Eye (tissue), 1 donor: ENCODE measurements at regions not wholly inside any gene's neighbourhood (a gene's known extent, or its start where the extent isn't known, plus 50 kb on each side); places are given as distances from the start of the nearest gene placed in this dataset.
"Not testable (repeated sequence)": the region's sequence is repeated elsewhere in the genome, so short reads cannot be mapped to it uniquely, and the experiment has no call there.

ENCODE experiments used
- DNase-seq: peaks from one replicate; pipeline ENCODE4 v3.0.0-alpha.2; 2015

DNA sequence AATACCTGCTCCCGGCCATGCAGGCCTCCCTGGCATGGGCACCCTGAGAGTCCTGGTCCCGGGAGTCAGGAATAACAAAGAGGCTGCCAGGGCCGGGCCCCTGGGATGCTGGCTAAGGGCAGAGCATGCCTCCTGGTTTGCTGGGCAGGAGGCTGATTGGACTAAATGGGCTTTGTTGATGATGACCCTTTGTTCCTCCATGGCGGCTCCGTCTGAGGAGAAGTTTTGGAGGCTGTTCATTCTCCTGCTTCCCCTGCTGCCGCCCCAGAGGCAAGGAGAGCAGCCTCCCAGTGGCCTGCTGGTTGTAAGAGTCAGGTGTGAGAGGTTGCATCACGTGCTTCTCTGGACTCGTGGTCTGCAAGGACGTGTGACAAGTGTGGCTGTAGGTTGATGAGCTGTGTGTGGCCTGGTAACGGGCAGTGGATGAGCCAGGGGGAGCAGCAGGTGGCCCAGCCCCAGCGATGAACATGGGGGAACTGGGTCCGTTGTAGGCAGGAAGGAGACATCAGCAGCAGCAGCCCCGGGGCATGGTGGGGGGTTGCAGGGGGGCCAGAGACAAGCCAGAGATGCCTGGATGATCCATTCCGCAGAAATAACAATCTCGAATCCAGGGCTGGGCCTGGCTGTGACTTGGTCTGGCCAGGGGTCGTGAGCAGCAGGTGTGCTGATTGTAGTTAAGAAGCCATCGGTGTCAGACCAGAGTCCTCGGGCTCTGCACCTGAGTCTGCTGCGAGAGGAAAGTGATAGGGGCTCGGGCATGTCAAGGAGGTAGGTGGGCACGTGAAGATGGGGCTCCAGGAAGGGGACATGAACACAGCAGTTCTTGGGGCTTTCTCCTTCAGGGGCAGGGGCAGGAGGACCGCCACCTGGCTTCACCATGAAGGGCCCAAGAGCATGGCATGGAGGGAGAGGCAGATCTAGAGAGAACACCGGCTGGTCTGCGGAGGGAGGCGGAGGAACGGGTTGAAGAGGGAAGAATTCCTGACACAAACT lies 101.4 kb downstream of the TNFRSF13B start:
- DNase-seq = no peak

DNA sequence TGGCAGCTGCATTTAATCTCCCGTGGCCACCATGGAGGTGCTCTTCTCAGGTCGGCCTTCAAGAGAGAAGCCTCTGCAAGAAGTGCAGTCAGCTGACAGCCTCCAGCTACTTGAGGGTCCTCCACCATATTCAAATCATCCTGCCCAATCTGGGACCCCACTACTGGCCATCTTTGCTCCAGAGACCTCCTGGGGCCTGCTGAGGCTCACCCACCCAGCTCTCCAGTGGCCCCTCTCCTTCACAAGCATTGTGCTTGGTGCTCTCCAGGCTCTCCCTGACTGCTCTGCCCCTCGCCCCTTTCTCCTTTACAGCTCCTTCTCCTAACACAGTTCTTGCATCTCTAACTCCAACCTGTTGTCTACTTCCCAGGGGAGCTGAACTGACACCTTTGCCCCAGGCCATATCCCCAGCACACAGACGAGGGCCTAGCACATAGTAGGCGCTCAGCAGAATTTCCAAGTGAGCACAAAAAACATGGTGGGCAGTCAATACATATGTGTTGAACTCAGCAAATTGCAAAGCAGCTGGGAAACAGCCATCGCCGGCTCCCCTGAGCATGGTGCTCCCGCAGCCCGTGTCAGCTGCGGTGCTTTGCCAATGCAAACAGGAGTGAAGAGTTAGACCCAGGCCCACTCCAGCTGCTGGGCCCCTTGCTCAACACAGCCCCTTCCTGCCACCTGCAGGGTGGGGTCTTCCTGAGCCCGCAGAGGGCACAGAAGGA lies 102.2 kb downstream of the TNFRSF13B start:
- not testable (repeated sequence) for DNase-seq

DNA sequence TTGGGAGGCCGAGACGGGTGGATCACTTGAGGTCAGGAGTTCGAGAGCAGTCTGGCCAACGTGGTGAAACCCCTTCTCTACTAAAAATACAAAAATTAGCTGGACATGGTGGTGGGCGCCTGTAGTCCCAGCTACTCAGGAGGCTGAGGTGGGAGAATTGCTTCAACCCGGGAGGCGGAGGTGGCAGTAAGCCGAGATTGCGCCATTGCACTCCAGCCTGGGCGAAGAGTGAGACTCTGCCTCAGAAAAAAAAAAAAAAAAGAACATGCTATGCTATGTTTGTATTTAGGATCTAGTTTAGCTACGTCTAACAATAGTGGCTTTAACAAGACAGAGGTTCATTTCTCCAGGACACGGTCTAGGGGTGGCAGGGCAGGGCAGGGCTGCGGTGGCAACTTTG lies 103.3 kb downstream of the TNFRSF13B start:
- not testable (repeated sequence) for DNase-seq

DNA sequence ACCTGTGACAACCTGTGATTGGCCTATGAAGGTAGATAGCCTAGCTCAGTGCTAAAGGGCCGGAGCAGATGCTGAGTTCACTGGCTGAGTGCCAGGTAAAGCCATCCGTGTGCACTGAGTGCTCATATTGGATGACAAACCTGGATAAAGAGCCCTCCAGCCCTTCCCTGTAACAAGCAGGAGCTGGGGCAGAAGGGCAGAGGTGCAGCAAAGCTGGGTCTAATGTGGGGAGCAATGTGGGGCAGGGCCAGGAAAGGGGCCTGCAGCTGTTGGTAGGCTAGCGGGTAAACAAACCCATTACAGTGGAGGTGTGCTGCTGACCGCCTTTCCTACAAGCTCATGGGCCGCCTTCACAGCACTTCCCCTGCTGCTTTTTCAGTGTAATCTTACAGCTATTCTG lies 104.4 kb downstream of the TNFRSF13B start:
- not testable (repeated sequence) for DNase-seq

DNA sequence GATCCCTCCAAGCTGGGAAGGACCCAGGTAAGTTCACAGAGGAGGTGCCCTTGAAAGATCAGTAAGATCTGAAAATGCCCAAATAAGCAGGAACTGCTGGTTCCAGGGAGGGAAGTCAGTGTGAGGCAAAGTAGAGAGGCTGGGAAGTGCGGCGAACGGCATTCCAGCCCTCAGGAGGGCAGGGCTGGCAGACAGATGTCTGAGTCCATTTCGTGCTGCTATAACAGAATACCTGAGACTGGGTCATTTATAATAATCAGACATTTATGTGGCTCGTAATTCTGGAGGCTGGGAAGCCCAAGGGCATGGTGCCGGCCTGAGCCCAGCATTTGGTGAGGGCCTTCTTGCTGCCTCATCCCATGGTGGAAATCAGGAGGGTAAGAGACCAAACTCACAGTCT lies 105.1 kb downstream of the TNFRSF13B start:
- DNase-seq = not testable (repeated sequence)

DNA sequence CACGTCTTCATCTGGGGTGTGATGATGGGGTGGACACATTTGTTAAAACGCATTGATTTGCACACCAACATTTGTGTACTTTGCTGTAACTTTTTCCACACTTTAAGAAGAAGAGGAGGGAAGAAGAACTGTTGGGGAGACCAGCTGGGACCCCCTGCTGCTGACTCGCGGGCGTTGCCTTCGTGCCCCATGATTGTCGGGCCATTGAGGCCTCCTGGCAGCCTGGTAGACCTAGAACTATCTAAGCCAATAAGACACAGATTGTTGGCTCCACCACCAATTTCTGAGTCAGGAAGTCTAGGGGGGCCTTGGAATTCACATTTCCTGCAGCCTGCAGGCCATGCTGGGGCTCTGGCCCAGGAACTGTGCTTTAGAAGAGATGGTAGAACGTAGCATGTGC lies 105.5 kb downstream of the TNFRSF13B start:
- no peak for DNase-seq

DNA sequence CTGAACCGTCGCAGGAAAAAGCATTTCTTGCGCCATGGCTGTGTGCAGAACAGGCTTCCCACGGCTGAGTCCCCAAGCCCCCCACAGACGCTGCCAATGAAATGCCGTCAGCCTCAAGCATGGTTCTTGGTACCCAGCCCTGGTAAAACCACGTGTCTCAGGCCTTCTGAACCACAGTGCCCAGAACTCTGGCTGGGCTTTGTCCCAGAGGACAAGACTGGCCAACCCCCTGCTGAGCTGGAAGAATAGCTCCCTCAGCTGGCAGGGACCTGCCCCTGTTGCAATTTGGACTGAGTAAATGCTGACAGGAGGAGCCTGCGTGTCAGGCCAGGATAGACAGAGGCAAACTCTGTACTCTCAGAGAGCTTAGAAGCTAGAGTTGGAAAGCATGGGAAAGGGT lies 106.2 kb downstream of the TNFRSF13B start:
- not testable (repeated sequence) for DNase-seq

DNA sequence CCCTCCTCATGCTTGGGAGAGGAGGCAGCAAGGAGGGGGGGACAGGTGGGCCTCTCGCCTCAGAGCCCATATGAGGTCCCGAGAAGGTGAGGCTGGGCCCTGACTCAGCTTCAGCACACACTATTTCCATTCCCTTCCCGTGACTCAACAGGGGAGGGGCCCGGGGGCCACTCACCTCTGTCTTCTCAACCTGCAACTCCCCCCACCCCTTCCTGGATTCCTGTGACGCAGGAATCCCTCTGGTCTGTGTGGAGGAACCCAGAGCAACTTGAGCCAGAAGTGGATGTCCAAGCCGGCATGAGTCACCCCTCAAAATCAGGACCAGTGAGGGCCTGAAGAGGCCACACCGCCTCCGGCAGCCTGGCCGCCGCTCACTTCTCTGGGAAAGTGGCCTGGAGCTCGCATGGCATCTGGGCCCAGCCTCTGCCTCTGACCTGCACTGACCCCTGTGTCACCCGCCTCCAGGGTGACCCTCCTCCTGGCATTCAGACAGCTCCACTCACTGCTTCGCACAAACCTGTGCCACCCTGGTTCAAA lies 106.8 kb downstream of the TNFRSF13B start:
- DNase-seq = not testable (repeated sequence)

DNA sequence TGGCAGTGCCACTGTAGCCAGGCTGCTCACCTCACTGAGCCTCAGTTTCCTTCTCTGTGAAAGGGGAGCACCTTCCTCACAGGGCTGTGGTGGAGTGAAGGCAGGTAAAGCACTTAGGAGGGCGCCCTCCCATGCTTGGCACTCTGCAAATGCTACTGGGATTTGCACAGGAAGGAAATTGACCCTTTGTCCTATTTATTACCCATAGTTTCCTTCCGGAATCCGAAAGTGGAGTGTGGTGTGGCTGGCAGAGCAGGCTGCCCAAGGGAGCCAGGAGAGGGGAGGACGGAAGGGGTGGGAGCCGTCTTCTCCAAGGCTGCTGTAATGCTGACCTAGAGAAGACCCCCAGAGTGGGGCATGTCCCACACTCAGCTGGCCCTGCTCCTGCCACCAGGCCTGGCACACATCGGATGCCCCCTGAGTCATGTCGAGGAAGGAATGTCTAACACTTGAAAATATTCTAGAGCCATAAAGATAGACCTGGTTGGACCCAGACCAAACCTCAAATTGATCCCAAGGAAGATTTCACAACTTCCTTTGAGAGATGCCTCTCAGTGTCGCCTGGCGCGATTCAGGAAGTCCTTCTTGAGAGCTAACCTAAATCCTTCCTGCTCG lies 107.3 kb downstream of the TNFRSF13B start:
- not testable (repeated sequence) for DNase-seq

DNA sequence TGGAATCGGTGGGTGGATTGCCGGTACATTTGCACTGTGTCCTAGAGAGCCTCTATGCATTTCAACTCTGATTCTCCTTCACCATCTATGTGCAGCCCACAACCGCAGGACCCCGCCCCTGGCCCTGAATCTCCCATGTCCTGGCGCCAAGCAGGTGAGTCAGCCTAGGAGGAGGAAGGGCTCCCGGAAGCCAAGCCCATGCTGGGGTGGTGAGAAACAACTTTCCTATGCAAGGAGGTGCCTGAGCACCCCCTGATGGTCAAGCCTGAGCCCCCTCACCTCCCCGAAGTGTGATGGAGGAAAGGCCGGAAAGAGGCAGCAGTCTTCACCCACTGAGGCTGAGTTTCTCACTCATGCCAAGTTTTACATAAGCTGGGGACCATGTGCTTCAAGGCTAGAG lies 110.8 kb downstream of the TNFRSF13B start:
- not testable (repeated sequence) for DNase-seq

DNA sequence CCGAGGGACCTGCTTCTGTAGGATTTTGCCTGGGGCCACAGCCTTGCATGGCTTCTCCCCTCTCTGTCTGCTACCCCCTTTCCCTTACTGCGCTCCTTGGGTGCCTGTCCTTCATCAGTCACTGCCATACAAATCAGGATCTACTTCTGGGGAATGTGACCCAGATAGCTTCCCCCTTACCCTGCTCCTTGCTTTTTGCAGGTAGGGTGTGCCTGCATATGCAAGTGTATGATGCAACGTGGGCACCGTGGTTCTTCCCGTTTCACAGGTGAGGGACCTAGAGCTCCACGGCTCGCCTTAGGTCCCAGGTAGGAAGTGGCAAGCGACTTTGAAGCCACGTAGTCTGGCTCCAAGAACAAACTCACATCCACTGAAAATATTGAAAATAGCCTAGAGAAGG lies 111.5 kb downstream of the TNFRSF13B start:
- DNase-seq = not testable (repeated sequence)

DNA sequence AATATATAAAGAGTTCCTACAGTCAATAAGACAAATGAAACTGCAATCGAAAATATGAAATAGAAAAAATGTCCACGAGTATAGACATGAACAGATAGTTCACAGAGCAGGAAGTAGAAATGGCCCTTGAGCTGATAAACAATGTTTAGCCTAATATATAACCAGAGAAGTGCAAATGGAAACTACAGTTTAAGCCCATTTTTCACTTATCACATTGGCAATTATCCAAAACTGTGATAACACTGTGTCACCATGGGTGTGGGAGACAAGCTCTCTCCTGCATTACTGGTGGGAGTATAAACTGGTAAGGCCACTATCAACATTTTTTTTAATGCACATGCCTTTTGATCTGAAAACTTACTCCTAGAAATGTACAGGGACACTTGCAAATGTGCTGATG lies 112.4 kb downstream of the TNFRSF13B start:
- DNase-seq = not testable (repeated sequence)

DNA sequence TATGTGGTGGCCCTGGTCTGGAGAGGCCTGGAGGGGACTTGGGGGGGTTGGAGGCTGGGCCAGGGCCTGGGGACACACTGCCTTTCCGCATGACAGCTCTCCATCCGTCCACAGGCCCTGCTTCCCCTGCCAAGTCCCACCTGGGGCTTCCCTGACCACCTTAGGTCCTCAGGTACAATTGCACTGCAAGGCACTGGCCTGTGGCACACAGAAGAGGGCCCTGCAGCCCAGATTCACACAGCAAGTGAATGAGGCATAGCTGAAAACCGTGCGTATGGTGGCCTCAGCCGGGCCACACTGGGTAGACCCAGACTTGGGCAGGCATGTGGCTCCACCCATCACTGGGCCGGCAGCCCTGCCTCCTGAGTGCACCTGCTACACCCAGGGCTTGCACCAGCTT lies 114.2 kb downstream of the TNFRSF13B start:
- not testable (repeated sequence) for DNase-seq

DNA sequence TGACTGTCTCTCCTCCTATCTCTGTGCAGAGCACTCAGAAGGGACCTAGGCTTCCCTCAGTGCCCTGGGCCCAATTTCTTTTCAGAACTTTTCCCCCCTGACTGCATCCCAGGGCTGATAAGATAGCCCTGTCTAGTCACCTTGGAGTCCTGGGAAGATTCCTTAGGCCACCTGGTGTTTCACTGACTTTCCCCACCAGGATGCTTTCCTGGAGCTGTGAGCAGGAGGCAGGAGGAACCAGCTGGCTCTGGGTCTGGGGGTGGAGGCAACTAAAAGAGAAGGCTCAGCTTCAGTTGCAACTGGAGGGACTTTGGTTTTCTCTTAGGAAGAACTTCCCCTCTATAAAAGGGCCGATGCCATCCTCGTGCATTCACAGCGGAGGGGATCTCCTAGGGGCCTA lies 115.1 kb downstream of the TNFRSF13B start:
- not testable (repeated sequence) for DNase-seq

DNA sequence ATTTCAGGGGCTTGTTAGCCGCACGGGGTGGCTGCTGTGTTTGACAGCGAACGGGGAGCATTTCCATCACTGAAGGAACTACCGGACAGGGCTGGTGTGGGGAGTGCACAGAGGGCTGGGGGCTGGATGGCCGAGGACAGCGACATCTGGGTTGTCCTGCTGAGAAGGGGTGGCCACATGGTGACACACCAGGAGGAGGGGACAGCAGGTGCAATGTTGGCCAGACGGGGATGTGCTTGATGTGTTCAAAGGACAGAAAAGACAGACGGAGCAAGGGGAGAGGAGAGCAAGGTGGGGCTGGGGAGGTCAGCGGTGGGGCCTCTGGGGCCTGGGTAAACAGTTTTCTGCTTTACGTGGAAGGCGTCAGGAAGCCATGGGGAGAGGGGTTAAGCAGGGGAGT lies 115.7 kb downstream of the TNFRSF13B start:
- DNase-seq = peak; percentile 24

DNA sequence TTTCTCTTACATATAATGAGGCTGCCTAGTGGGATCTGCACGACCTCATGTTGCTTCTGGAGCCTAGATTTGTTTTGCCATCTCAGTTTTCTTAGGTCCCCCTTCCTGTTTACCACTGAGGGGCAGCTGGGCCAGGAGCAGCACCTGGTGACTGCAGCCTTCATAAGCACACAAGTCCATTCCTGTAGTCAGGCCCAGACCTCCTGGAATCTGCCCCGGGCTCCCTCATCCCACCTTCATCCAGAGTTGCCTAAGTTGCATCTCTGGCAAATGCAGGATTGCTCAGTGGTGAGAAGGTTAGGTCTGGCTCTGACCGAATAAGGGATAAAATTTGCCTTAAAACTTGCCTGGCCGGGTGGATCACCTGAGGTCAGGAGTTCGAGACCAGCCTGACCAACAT lies 117.3 kb downstream of the TNFRSF13B start:
- DNase-seq = not testable (repeated sequence)

DNA sequence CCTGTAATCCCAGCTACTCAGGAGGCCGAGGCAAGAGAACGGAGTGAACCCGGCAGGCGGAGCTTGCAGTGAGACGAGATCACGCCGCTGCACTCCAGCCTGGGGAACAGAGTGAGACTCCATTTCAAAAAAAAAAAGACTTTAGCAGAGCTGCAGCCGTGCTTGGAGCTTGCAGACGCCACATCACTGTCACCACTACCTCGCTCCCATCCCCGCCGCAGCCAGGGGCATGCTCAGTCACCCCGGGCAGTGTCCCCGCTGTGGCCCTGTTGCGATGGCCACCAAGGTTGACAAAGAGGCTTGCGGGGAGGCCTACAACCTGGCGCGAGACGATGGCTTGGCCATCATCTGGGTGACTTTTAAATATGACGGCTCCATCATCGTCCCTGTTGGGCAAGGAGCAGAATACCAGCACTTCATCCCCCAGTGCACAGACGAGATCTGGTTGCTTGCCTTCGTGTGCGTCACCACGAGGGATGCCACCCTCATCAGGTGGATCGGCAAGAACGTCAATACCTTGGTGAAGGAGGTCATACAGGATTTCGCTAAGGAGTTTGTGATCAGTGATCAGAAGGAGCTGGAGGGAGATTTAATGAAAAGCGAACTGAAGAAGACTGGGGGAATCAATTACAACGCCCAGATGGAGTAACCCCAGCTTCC lies 118.1 kb downstream of the TNFRSF13B start:
- DNase-seq = no peak

DNA sequence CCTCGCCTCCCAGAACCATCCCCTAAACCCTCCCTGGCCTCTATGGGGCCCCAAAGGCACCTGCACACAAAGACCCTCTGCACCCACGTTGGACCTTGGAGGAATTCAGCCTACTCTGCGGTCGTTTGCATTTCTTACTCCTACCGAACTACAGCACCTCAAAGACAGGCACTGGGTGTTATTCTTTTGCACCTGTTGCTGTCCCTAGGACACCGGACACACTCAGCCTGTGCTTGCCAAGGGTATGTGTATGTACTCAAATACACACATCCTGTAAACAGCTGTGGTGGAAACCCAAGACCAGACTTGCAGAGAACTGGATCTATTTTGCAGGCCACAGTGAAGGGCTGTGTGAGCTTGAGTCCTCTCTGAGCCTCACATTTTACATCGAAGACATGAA lies 122.1 kb downstream of the TNFRSF13B start:
- DNase-seq = not testable (repeated sequence)

DNA sequence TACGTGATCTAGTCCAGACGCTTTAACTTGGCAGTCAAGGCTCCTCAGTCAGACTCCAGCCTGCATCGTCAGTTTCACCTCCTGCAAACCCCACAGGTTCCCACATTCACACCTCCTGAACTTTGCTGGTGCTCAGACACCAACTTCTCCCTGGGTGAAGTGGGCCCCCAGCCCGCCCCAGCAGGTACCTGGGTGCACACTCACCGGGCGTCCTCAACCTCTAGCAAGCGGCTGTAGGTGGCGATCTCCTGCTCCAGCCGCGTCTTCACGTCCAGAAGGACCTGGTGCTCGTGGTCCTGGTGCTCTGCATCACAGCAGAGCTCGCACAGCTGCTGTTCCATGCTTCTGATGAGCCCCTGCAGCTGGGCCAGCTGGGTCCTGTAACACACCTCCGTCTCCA lies 122.9 kb downstream of the TNFRSF13B start:
- DNase-seq = not testable (repeated sequence)

DNA sequence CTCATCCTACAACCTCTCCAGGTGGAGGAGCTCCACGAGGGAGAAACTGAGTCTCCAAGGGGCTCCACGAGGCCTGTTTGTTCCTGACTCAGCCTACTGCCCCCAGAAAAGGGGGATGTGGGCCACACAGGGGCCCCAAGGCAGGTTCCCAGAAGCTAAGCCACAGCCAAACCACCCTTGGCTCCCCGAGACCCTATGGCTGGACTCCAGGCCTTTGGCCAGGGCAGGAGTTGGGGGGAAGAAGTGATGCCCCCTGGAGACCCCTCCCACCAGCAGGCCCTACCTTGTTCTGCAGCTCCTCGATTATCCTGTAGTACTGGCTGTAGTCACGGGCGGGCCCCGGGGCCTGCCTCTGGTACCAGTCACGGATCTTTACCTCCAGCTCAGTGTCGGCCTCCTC lies 126.8 kb downstream of the TNFRSF13B start:
- not testable (repeated sequence) for DNase-seq

DNA sequence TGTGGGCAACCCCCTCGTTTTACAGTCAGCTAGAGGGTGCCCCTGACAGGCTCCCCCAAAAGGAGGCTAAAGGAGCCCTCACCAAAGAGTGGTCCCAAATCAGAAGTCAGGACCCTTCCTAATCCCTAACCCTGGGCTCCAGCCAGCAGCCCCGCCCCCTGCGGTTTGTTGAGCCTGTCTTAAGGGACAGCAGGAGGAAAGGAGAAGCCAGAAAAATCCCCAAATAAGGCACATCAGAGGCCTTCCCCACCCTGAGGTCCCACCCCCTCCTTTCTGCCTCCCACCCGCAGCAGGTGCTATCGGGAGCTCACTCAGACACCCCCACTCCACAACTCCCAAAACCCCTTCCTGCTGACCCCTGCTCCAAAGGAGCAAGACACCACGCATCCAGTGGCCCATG lies 127.2 kb downstream of the TNFRSF13B start:
- not testable (repeated sequence) for DNase-seq

DNA sequence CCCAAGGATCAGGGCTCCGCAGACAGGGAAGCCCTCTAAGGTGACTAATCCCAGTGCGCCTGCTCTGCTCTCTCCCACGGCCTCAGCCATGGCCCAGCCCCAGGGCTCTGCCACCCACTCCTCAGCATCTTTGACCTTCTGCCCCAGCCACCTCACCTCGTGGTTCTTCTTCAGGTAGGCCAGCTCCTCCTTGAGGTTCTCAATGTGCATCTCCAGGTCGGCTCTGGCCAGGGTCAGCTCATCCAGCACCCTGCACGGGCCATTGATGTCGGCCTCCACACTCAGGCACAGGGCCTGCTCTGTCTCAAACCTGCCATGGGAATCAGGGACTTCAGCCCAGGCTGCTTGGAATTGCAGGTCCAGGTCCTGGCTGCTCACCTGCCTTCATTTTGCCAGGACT lies 128.4 kb downstream of the TNFRSF13B start:
- not testable (repeated sequence) for DNase-seq
